ENCODE measurements at regions not wholly inside any gene's neighbourhood (a gene's known extent, or its start where the extent isn't known, plus 50 kb on each side); places are given as distances from the start of the nearest gene placed in this dataset.
A peak's percentile ranks its signal among the peaks of the same experiment; 100 is the strongest.

- peak in 5 of 8 experiments; percentile 47 to 81 (median 56) for ATAC-seq (replicated peaks in 6 of 8)
- Histone ChIP-seq H3K27ac (no peak overlapping the region), H3K4me3 (no peak overlapping the region), H3K4me1 (replicated peaks in 1 of 2) (peaks cover 0 to 5% of the 10 kb centered on the region in 2 donors)
- 8 to 88% (median 53%) methylated on average over 1 to 3 of the region's 3 CpGs; no CpG with 5 or more reads in 1 of the 10 experiments for WGBS, 10 experiments
- in situ Hi-C loops (cut with MboI; ENCODE audit: low pct_unique_long_range_greater_than_20kb in 2 of 9, low sequenced_read_pairs in 9 of 9, unreplicated experiment in 9 of 9), result no loop called here
Measured at GRCh38 chr11:23079382-23079813, 219.1 kb upstream of the CCDC179 start.

DNA sequence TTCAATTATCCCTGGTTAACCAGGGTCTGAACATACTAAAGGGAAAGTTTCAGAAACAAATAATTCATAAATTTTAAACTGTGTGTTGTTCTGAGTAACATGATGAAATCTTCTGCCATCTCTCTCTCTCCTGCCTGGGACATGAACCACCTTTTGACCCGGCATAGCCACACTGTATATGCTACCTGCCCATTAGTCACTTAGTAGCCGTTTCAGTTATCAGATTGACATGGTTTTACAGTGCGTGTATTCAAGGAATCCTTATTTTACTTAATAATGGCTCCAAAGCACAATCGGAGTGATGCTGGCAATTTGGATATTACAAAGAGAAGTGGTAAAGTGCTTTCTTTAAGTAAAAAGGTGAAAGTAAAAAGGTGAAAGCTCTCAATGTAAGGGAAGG is 227.1 kb upstream of the CCDC179 start:
- Histone ChIP-seq H3K4me1 (replicated peaks in 1 of 2) (peaks cover 0 to 11% of the 10 kb centered on the region in 2 donors), H3K27ac (no peak overlapping the region), H3K4me3 (no peak overlapping the region)
- in situ Hi-C loops (cut with MboI; ENCODE audit: low pct_unique_long_range_greater_than_20kb in 2 of 9, low sequenced_read_pairs in 9 of 9, unreplicated experiment in 9 of 9), result no loop called here
- WGBS, 10 experiments, result 40 to 86% (median 73%) methylated on average over 2 to 4 of the region's 4 CpGs
- peak in 3 of 8 experiments; percentile 30 to 77 (median 46) for ATAC-seq (replicated peaks in 6 of 8)

GRCh38 chr11:23090659-23091058 is 230.4 kb upstream of the CCDC179 start:
- Histone ChIP-seq H3K27ac (no peak overlapping the region), H3K4me3 (no peak overlapping the region), H3K4me1 (replicated peaks in 1 of 2) (peaks cover under 1 to 11% of the 10 kb centered on the region in 2 donors)
- 42 to 100% (median 83%) methylated on average over 1 to 2 of the region's 2 CpGs; no CpG with 5 or more reads in 3 of the 10 experiments for WGBS, 10 experiments
- no peak for ATAC-seq (replicated peaks in 6 of 8)
- in situ Hi-C loops (cut with MboI; ENCODE audit: low pct_unique_long_range_greater_than_20kb in 2 of 9, low sequenced_read_pairs in 9 of 9, unreplicated experiment in 9 of 9), result no loop called here

DNA sequence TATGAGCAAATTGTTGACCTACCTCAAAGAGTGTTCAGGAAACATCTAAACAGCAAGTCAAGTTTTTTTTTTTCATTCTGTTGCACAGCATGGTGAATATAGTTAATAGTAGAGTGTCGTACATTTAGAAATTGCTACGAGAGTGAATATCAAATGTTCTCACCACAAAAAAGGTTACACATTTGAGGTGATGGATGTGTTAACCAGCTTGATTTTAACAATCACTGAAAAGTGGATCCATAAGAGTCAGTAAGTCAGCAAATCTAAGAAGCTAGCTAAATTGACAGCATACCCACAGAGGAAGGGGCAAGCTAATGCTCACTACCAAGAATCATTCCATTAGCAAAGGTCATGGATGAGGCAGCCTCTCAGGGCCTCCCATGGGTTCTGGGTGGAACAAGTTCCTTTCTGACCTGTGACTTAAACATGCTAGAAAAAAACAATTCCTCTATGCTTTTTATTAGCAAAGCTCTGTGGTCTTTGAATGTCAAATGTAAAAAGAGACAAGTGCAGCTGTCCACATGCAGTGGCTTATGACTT is 235.4 kb upstream of the CCDC179 start:
- WGBS, 10 experiments, result 50 to 95% (median 84%) methylated on average over 1 to 2 of the region's 2 CpGs; no CpG with 5 or more reads in 2 of the 10 experiments
- H3K4me1 ChIP-seq (replicated peaks in 1 of 2), result peaks cover 0 to 2% of the 10 kb centered on the region in 2 donors
- H3K4me3 ChIP-seq, result no peak overlapping the region
- ATAC-seq (replicated peaks in 6 of 8), result peak in 4 of 8 experiments; percentile 77 to 88 (median 80)
- no peak overlapping the region for H3K27ac ChIP-seq
- in situ Hi-C loops (cut with MboI; ENCODE audit: low pct_unique_long_range_greater_than_20kb in 2 of 9, low sequenced_read_pairs in 9 of 9, unreplicated experiment in 9 of 9), result no loop called here

- ATAC-seq (replicated peaks in 6 of 8), result no peak
- no peak overlapping the region for H3K4me3 ChIP-seq
- 20 to 90% (median 78%) methylated on average over 1 to 4 of the region's 4 CpGs; no CpG with 5 or more reads in 2 of the 10 experiments for WGBS, 10 experiments
- in situ Hi-C loops (cut with MboI; ENCODE audit: low pct_unique_long_range_greater_than_20kb in 2 of 9, low sequenced_read_pairs in 9 of 9, unreplicated experiment in 9 of 9), result no loop called here
- no peak overlapping the region for H3K27ac ChIP-seq
- H3K4me1 ChIP-seq (replicated peaks in 1 of 2), result peaks cover 0 to 2% of the 10 kb centered on the region in 2 donors
Measured at GRCh38 chr11:23097891-23098290, 237.6 kb upstream of the CCDC179 start.

- in situ Hi-C loops (cut with MboI; ENCODE audit: low pct_unique_long_range_greater_than_20kb in 2 of 9, low sequenced_read_pairs in 9 of 9, unreplicated experiment in 9 of 9), result no loop called here
- Histone ChIP-seq H3K27ac (no peak overlapping the region), H3K4me3 (no peak overlapping the region), H3K4me1 (replicated peaks in 1 of 2) (peaks cover 0 to 2% of the 10 kb centered on the region in 2 donors)
- peak in 1 of 8 experiments; percentile 34 for ATAC-seq (replicated peaks in 6 of 8)
- 78 to 100% (median 94%) methylated on average over 1 of the region's 1 CpG; no CpG with 5 or more reads in 6 of the 10 experiments for WGBS, 10 experiments
Measured at GRCh38 chr11:23099256-23099655, 239.0 kb upstream of the CCDC179 start.

DNA sequence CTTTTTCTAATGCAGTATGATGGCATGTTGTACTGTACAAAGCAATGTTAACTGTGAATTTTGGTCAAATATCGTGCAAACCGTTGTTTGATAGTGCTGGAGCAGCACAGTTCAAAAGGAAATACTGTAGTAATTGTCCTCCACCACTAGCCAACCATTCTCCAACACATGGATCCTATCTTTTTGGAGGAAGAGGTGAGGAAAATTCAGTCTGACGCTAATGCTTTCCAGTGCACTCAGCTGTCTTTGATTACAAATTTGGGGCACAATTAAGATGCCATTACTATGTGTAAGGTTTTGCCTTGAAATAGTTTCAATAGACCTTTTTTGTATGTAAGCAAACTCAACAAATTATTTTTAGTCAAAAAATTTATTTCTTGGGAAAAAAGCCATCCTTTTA is 240.5 kb upstream of the CCDC179 start:
- 0 to 100% (median 92%) methylated on average over 1 to 3 of the region's 3 CpGs for WGBS, 10 experiments
- Histone ChIP-seq H3K27ac (no peak overlapping the region), H3K4me3 (no peak overlapping the region), H3K4me1 (replicated peaks in 1 of 2) (peaks cover 0 to under 1% of the 10 kb centered on the region in 2 donors)
- no peak for ATAC-seq (replicated peaks in 6 of 8)
- in situ Hi-C loops (cut with MboI; ENCODE audit: low pct_unique_long_range_greater_than_20kb in 2 of 9, low sequenced_read_pairs in 9 of 9, unreplicated experiment in 9 of 9), result loop anchor here in 2 of 9 experiments (25.0 kb wide), 2 partner anchors 188 to 437 kb away; no protein-coding TSS in a partner anchor

- H3K27ac ChIP-seq, result no peak overlapping the region
- no peaks in the 10 kb centered on the region for H3K4me1 ChIP-seq (replicated peaks in 1 of 2)
- WGBS, 10 experiments, result 0 to 100% (median 58%) methylated on average over 1 to 2 of the region's 2 CpGs; no CpG with 5 or more reads in 3 of the 10 experiments
- in situ Hi-C loops (cut with MboI; ENCODE audit: low pct_unique_long_range_greater_than_20kb in 2 of 9, low sequenced_read_pairs in 9 of 9, unreplicated experiment in 9 of 9), result loop anchor here in 2 of 9 experiments (25.0 kb wide), 2 partner anchors 191 to 434 kb away; no protein-coding TSS in a partner anchor
- ATAC-seq (replicated peaks in 6 of 8), result no peak
- H3K4me3 ChIP-seq, result no peak overlapping the region
Measured at GRCh38 chr11:23103416-23103815, 243.1 kb upstream of the CCDC179 start.

GRCh38 chr11:23111527-23111926 is 251.3 kb upstream of the CCDC179 start:
- ATAC-seq (replicated peaks in 6 of 8), result peak in 5 of 8 experiments; percentile 53 to 88 (median 76)

GRCh38 chr11:23112390-23112789 is 252.1 kb upstream of the CCDC179 start:
- H3K4me3 ChIP-seq, result no peak overlapping the region
- in situ Hi-C loops (cut with MboI; ENCODE audit: low pct_unique_long_range_greater_than_20kb in 2 of 9, low sequenced_read_pairs in 9 of 9, unreplicated experiment in 9 of 9), result loop anchor here in 2 of 9 experiments (25.0 kb wide), 2 partner anchors 200 to 425 kb away; no protein-coding TSS in a partner anchor
- H3K27ac ChIP-seq, result no peak overlapping the region
- WGBS, 10 experiments, result 33 to 100% (median 72%) methylated on average over 2 to 4 of the region's 4 CpGs; no CpG with 5 or more reads in 1 of the 10 experiments
- no peak for ATAC-seq (replicated peaks in 6 of 8)
- peaks cover 2 to 18% of the 10 kb centered on the region in 2 donors for H3K4me1 ChIP-seq (replicated peaks in 1 of 2)

More at GRCh38 chr11:23111527-23111926, 251.3 kb upstream of the CCDC179 start:
- Histone ChIP-seq H3K27ac (no peak overlapping the region), H3K4me3 (no peak overlapping the region), H3K4me1 (replicated peaks in 1 of 2) (peaks cover 2 to 18% of the 10 kb centered on the region in 2 donors)
- 0 to 61% (median 24%) methylated on average over 1 to 2 of the region's 2 CpGs; no CpG with 5 or more reads in 2 of the 10 experiments for WGBS, 10 experiments
- in situ Hi-C loops (cut with MboI; ENCODE audit: low pct_unique_long_range_greater_than_20kb in 2 of 9, low sequenced_read_pairs in 9 of 9, unreplicated experiment in 9 of 9), result loop anchor here in 2 of 9 experiments (25.0 kb wide), 2 partner anchors 199 to 426 kb away; no protein-coding TSS in a partner anchor

DNA sequence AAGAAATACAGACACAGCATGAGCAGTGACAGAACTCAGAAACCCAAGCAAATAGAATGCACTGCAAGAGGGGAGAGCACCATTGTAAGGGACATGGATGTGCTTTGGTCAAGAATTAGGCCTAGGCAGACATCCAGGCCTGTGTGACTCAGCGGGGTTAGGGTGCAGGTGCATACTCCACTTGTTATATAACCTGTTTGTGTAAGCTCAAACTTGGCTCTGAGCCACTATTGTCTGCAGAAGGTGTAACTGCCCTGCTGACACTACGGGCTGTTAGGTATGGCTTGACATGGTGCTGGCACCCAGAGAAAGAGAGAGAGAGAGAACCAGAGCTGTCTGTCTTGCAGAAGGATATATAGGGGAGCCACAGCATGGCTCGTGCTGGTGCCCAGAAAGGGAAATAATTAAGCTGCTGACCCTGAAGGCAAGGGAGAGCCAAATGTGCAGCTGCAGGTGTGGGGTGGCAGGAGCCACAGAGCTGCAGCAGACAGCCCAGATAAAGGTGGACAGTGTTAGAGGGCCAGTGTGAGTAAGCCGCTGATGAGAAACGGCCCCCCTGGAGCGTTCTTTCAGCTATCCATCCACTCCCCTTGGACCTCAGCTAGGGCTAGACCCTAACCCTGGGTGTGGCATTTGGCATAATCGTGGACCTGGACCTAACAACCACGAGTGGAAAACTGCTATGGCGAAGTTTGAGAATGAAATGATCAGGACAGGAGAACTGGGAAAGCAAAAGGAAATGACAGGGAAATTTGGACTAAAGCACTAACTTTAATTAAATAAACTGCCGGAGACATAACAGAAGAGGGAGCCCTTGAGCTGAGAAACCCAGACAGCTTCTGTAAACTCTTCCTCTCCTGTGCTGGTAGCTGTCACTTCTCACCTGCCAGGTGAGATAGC is 253.0 kb upstream of the CCDC179 start:
- peak in 6 of 8 experiments; percentile 37 to 66 (median 42) for ATAC-seq (replicated peaks in 6 of 8)
- in situ Hi-C loops (cut with MboI; ENCODE audit: low pct_unique_long_range_greater_than_20kb in 2 of 9, low sequenced_read_pairs in 9 of 9, unreplicated experiment in 9 of 9), result loop anchor here in 2 of 9 experiments (25.0 kb wide), 2 partner anchors 201 to 424 kb away; no protein-coding TSS in a partner anchor
- Histone ChIP-seq H3K4me3 (no peak overlapping the region), H3K27ac (no peak overlapping the region), H3K4me1 (replicated peaks in 1 of 2) (peaks cover 2 to 18% of the 10 kb centered on the region in 2 donors)
- WGBS, 10 experiments, result 4 to 100% (median 35%) methylated on average over 1 to 9 of the region's 10 CpGs

DNA sequence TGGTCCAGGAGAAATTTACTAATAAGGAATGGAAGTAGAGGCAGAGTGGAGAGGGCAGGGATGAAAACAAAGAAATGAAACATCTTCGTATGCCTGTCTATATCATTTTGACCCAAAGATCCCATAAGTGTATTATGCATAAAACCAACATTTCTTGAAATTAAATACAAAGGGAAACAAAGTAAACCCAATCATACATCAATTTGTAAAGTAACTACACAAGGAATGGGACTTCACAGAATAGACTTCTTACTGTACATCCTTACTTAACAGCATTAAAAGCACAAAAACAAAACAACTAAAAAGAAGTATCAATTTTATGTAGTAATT is 253.6 kb upstream of the CCDC179 start:
- WGBS, 10 experiments, result 0 to 75% (median 56%) methylated on average over 1 of the region's 1 CpG; no CpG with 5 or more reads in 1 of the 10 experiments
- H3K4me1 ChIP-seq (replicated peaks in 1 of 2), result peaks cover 2 to 18% of the 10 kb centered on the region in 2 donors
- in situ Hi-C loops (cut with MboI; ENCODE audit: low pct_unique_long_range_greater_than_20kb in 2 of 9, low sequenced_read_pairs in 9 of 9, unreplicated experiment in 9 of 9), result loop anchor here in 2 of 9 experiments (25.0 kb wide), 2 partner anchors 202 to 423 kb away; no protein-coding TSS in a partner anchor
- H3K4me3 ChIP-seq, result no peak overlapping the region
- H3K27ac ChIP-seq, result no peak overlapping the region
- ATAC-seq (replicated peaks in 6 of 8), result no peak

Data from motor neuron (in vitro differentiated cells).